Esophagus muscularis mucosa (tissue), 4 donors: ENCODE measurements at regions not wholly inside any gene's neighbourhood (a gene's known extent, or its start where the extent isn't known, plus 50 kb on each side); places are given as distances from the start of the nearest gene placed in this dataset.
"Not testable (repeated sequence)": the region's sequence is repeated elsewhere in the genome, so short reads cannot be mapped to it uniquely, and the experiment has no call there.

Experiments
- DNase-seq: peaks from one replicate; pipeline ENCODE4 v3.0.0-alpha.2; 2017; ENCODE audit errors: extremely low spot score
- H3K27ac ChIP-seq, 4 donors: fragments of 200-600 bp; sonication (generic); replicated peaks in 1 of 4; 1 replicate in 3 of 4; 2 replicates in 1 of 4; pipeline ENCODE4 v1.5.1; 2016 to 2019; ENCODE audit warnings: mild to moderate bottlenecking in 1 of 4
- H3K27me3 ChIP-seq, 4 donors: fragments of 200-600 bp; sonication (generic); one replicate each; pipeline versions ENCODE4 v1.5.1 to v1.6.0; 2016 to 2019
- H3K36me3 ChIP-seq, 4 donors: fragments of 200-600 bp; sonication (generic); one replicate each; pipeline ENCODE4 v1.5.1; 2016 to 2019
- H3K4me1 ChIP-seq, 4 donors: fragments of 200-600 bp; sonication (generic); one replicate each; pipeline ENCODE4 v1.5.1; 2016 to 2019
- H3K4me3 ChIP-seq, 4 donors: fragments of 200-600 bp; sonication (generic); 1 replicate in 2 of 4; 2 replicates in 2 of 4; pipeline ENCODE4 v1.5.1; 2016 to 2019; ENCODE audit warnings: mild to moderate bottlenecking in 4 of 4, moderate library complexity in 1 of 4
- H3K9me3 ChIP-seq, 4 donors: fragments of 200-600 bp; sonication (generic); 1 replicate in 3 of 4; 2 replicates in 1 of 4; pipeline ENCODE4 v1.5.1; 2016 to 2019
- CTCF ChIP-seq, 3 experiments: fragments of 200-600 bp in 2 of 3; fragments of 450-650 bp in 1 of 3; sonication (generic) in 2 of 3; IDR thresholded peaks; one replicate each; pipeline ENCODE4 v1.5.1; 2017 to 2019; ENCODE audit warnings: antibody characterized with exemption in 3 of 3, mild to moderate bottlenecking in 2 of 3, moderate library complexity in 1 of 3
- EP300 ChIP-seq: sonication (generic); formaldehyde crosslinking; IDR thresholded peaks from one replicate; pipeline ENCODE4 v1.6.1; 2017; ENCODE audit warnings: antibody characterized with exemption
- POLR2A ChIP-seq: fragments of 450-650 bp; IDR thresholded peaks from one replicate; pipeline ENCODE4 v1.6.1; 2017; ENCODE audit warnings: antibody characterized with exemption, moderate library complexity, mild to moderate bottlenecking, low read depth
- POLR2AphosphoS5 ChIP-seq, 2 donors: sonication (generic); formaldehyde crosslinking; IDR thresholded peaks; one replicate each; pipeline ENCODE4 v1.6.1; 2017; ENCODE audit warnings: antibody characterized with exemption in 2 of 2
- WGBS: methylation state at CpG from one replicate; pipeline ENCODE4 v1.1.5; 2018; 5-methylcytosine and 5-hydroxymethylcytosine counted together
- intact Hi-C: fragments of 100-400 bp; cut with DNase I; formaldehyde crosslinking; loops from one replicate; pipeline ENCODE4 v1.15.1; 2023

DNA sequence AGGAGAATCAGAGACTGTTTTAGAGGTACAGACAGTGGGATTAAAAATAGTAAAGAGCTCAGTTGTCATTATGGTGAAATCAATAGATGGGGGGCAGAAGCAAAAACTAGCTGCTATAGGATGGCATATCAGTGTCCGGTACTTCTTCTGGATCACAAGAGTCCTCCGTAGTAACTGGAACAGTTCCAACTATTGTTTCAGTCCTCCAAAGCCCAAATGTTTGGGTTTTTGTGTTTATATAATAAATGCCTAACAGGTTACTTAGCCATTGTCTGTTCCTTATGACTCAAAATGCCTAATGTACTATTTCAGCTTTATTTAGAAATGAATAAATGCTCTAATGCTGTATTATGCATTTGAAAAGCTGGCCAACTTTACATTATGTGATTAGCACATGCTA lies 401.2 kb downstream of the PTH2R start:
- H3K27me3 ChIP-seq, result no peaks in the 10 kb centered on the region
- no peak overlapping the region for H3K4me3 ChIP-seq
- H3K27ac ChIP-seq, result no peak overlapping the region
- H3K9me3 ChIP-seq, result no peaks in the 10 kb centered on the region
- H3K4me1 ChIP-seq, result no peaks in the 10 kb centered on the region
- TF ChIP-seq POLR2AphosphoS5 (IDR thresholded peaks at IDR 0.05), result no peak
- TF ChIP-seq EP300, result no peak
- TF ChIP-seq POLR2A, result no peak
- no peak for TF ChIP-seq CTCF (IDR thresholded peaks at IDR 0.05)
- WGBS, result 63% methylated on average over 2 of the region's 2 CpGs
- no peaks in the 10 kb centered on the region for H3K36me3 ChIP-seq
- DNase-seq, result no peak
- intact Hi-C loops, result no loop called here

GRCh38 chr2:208811885-208812284 lies 405.3 kb downstream of the PTH2R start:
- H3K9me3 ChIP-seq, H3K27ac ChIP-seq, H3K36me3 ChIP-seq, intact Hi-C loops, H3K27me3 ChIP-seq, DNase-seq, H3K4me3 ChIP-seq, H3K4me1 ChIP-seq: not testable (repeated sequence)
- 65% methylated on average over 6 of the region's 10 CpGs for WGBS

DNA sequence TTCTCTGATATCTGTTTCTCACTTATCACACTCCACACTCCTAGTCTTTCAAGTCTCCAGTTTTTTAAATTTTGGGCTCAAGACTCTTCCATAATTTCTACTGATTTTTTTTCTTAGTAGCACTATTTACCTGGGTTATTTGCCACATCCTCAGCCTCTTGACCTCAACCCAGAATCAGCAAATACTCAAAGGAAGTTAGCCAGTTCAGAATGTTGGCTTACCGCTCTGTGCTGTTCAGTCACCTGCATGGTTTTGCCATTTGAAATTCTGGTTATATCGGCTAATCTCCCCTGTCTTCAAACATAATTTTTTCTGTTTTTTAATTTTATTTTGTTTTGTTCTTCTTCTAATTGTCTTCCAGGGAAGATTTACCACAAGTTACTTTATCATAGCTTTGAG lies 412.6 kb downstream of the PTH2R start:
- no peak for TF ChIP-seq CTCF (IDR thresholded peaks at IDR 0.05)
- no peak for TF ChIP-seq POLR2A
- no peak for TF ChIP-seq POLR2AphosphoS5 (IDR thresholded peaks at IDR 0.05)
- TF ChIP-seq EP300, result no peak
- Histone ChIP-seq H3K36me3 (no peaks in the 10 kb centered on the region), H3K4me3 (no peak overlapping the region), H3K27me3 (no peaks in the 10 kb centered on the region), H3K4me1 (no peaks in the 10 kb centered on the region), H3K9me3 (no peaks in the 10 kb centered on the region), H3K27ac (no peak overlapping the region)
- 86% methylated on average over 2 of the region's 2 CpGs for WGBS
- intact Hi-C loops, result no loop called here
- DNase-seq, result no peak

GRCh38 chr2:208820014-208820688 lies 413.6 kb downstream of the PTH2R start:
- DNase-seq, result no peak
- intact Hi-C loops, result no loop called here
- H3K27me3 ChIP-seq, result no peaks in the 10 kb centered on the region
- no peak for TF ChIP-seq POLR2AphosphoS5 (IDR thresholded peaks at IDR 0.05)
- TF ChIP-seq EP300, result no peak
- TF ChIP-seq POLR2A, result no peak
- no peak for TF ChIP-seq CTCF (IDR thresholded peaks at IDR 0.05)
- H3K27ac ChIP-seq, result no peak overlapping the region
- no peaks in the 10 kb centered on the region for H3K36me3 ChIP-seq
- H3K9me3 ChIP-seq, result no peaks in the 10 kb centered on the region
- no peaks in the 10 kb centered on the region for H3K4me1 ChIP-seq
- 52% methylated on average over 1 of the region's 1 CpG for WGBS
- no peak overlapping the region for H3K4me3 ChIP-seq

- Histone ChIP-seq H3K4me1 (no peaks in the 10 kb centered on the region), H3K4me3 (no peak overlapping the region), H3K27ac (no peak overlapping the region), H3K27me3 (no peaks in the 10 kb centered on the region), H3K36me3 (no peaks in the 10 kb centered on the region), H3K9me3 (no peaks in the 10 kb centered on the region)
- TF ChIP-seq POLR2AphosphoS5 (IDR thresholded peaks at IDR 0.05), result no peak
- no peak for TF ChIP-seq CTCF (IDR thresholded peaks at IDR 0.05)
- no peak for TF ChIP-seq POLR2A
- TF ChIP-seq EP300, result no peak
- no peak for DNase-seq
- intact Hi-C loops, result no loop called here
- 46% methylated on average over 3 of the region's 3 CpGs for WGBS
Measured at GRCh38 chr2:208827109-208827508, 420.5 kb downstream of the PTH2R start.
